ENCODE measurements at regions not wholly inside any gene's neighbourhood (a gene's known extent, or its start where the extent isn't known, plus 50 kb on each side); places are given as distances from the start of the nearest gene placed in this dataset.
A peak's percentile ranks its signal among the peaks of the same experiment; 100 is the strongest.

GRCh38 chr18:10040287-10041011, 126.6 kb downstream of the VAPA start:
- DNase-seq (ENCODE audit: low read depth): peak; percentile 96
- no peak for TF ChIP-seq CTCF (IDR thresholded peaks at IDR 0.05; ENCODE audit: insufficient read depth, low read depth, low read length)
- no peak overlapping the region for H3K4me3 ChIP-seq (ENCODE audit: low read depth, low read length)

- DNase-seq (ENCODE audit: low read depth): peak; percentile 100
- H3K4me3 ChIP-seq (ENCODE audit: low read depth, low read length): no peak overlapping the region
- no peak for TF ChIP-seq CTCF (IDR thresholded peaks at IDR 0.05; ENCODE audit: insufficient read depth, low read depth, low read length)
Measured at GRCh38 chr18:10041180-10041579, 127.4 kb downstream of the VAPA start.

DNA sequence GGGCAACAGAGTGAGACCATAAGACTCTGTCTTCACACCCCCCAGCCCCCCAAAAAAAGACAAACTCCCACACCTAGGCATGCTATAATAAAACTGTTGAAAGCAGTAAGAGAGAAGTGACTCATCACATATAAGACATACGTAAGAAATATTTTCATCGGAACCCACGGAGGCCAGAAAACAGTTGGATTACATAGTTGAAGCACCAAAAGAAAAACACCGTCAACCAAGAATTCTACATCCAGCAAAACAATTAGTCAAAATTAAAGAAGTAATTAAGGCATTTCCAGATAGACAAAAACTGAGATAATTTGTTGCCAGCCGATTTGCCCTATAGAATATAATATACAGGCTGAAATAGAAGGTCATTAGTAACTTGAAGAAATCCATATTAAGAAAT, 128.7 kb downstream of the VAPA start:
- no peak for TF ChIP-seq CTCF (IDR thresholded peaks at IDR 0.05; ENCODE audit: insufficient read depth, low read depth, low read length)
- no peak for DNase-seq (ENCODE audit: low read depth)
- H3K4me3 ChIP-seq (ENCODE audit: low read depth, low read length): no peak overlapping the region

DNA sequence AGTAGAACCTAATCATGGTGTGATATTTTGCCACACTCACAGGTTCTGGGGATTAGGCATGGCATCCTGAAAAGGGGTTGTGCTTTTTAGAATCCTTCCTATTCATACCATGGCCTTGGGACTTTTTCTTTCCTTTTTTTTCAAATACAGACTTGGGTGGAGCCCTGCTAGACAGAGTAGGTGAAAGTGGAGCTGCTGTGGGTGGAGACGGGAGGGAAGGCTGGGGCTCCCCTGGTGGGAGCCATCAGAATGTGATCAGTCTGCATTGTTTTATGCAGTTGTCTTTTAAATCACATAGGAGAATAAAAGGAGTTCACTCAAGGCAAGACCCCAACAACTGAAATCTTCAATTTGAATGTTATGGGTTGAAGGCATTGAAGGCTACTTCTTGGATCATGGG, 130.2 kb downstream of the VAPA start:
- DNase-seq (ENCODE audit: low read depth): no peak
- TF ChIP-seq CTCF (IDR thresholded peaks at IDR 0.05; ENCODE audit: insufficient read depth, low read depth, low read length): no peak
- no peak overlapping the region for H3K4me3 ChIP-seq (ENCODE audit: low read depth, low read length)

- TF ChIP-seq CTCF (IDR thresholded peaks at IDR 0.05; ENCODE audit: insufficient read depth, low read depth, low read length): no peak
- DNase-seq (ENCODE audit: low read depth): no peak
- H3K4me3 ChIP-seq (ENCODE audit: low read depth, low read length): no peak overlapping the region
Measured at GRCh38 chr18:10045296-10045891, 131.6 kb downstream of the VAPA start.

GRCh38 chr18:10046178-10046807, 132.5 kb downstream of the VAPA start:
- no peak for DNase-seq (ENCODE audit: low read depth)
- no peak for TF ChIP-seq CTCF (IDR thresholded peaks at IDR 0.05; ENCODE audit: insufficient read depth, low read depth, low read length)
- no peak overlapping the region for H3K4me3 ChIP-seq (ENCODE audit: low read depth, low read length)
